HEK293T (cell line): ENCODE measurements at regions not wholly inside any gene's neighbourhood (a gene's known extent, or its start where the extent isn't known, plus 50 kb on each side); places are given as distances from the start of the nearest gene placed in this dataset.

Experiments
- CTCF ChIA-PET: fragments of 350-600 bp; formaldehyde crosslinking; extraction: SDS; loops from one replicate; lab custom pipeline; 2021; ENCODE audit warnings: antibody characterized with exemption, inconsistent platforms; lab: Yijun Ruan, JAX
- POLR2A ChIA-PET: fragments of 350-600 bp; formaldehyde crosslinking; extraction: SDS; loops from one replicate; lab custom pipeline; 2020; ENCODE audit warnings: antibody characterized with exemption, inconsistent platforms; lab: Yijun Ruan, JAX
- DNase-seq: peaks from one replicate; pipeline ENCODE4 v3.0.0; 2012; ENCODE audit warnings: mixed read lengths; ENCODE audit errors: extremely low spot score
- ARNT ChIP-seq: fragments of 450-650 bp; IDR thresholded peaks from 2 replicates; pipeline ENCODE4 v1.6.1; 2017; ENCODE audit warnings: mild to moderate bottlenecking
- BHLHE40 ChIP-seq: fragments of 450-650 bp; IDR thresholded peaks from 2 replicates; pipeline ENCODE4 v1.6.1; 2016; ENCODE audit warnings: mild to moderate bottlenecking, moderate library complexity, borderline replicate concordance
- CTBP1 ChIP-seq: fragments of 450-650 bp; IDR thresholded peaks from 2 replicates; pipeline ENCODE4 v1.6.1; 2016; ENCODE audit warnings: borderline replicate concordance
- ELF4 ChIP-seq: fragments of 450-650 bp; IDR thresholded peaks from 2 replicates; pipeline ENCODE4 v1.6.1; 2017; ENCODE audit warnings: antibody characterized with exemption
- FOXA1 ChIP-seq: fragments of 450-650 bp; IDR thresholded peaks from 2 replicates; pipeline ENCODE4 v1.6.1; 2016; ENCODE audit warnings: mild to moderate bottlenecking
- FOXK2 ChIP-seq: fragments of 450-650 bp; IDR thresholded peaks from 2 replicates; pipeline ENCODE4 v1.6.1; 2016; ENCODE audit warnings: mild to moderate bottlenecking
- FOXM1 ChIP-seq: fragments of 450-650 bp; IDR thresholded peaks from 2 replicates; pipeline ENCODE4 v1.6.1; 2017; ENCODE audit warnings: mild to moderate bottlenecking, borderline replicate concordance
- HDGF ChIP-seq: fragments of 450-650 bp; IDR thresholded peaks from 2 replicates; pipeline ENCODE4 v1.6.1; 2017; ENCODE audit warnings: antibody characterized with exemption, borderline replicate concordance
- L3MBTL2 ChIP-seq: fragments of 450-650 bp; conservative IDR thresholded peaks from 2 replicates; pipeline ENCODE4 v1.6.1; 2016; ENCODE audit warnings: mild to moderate bottlenecking
- LEF1 ChIP-seq: fragments of 450-650 bp; IDR thresholded peaks from 2 replicates; pipeline ENCODE4 v1.6.1; 2017; ENCODE audit warnings: mild to moderate bottlenecking, borderline replicate concordance
- NFRKB ChIP-seq: fragments of 450-650 bp; IDR thresholded peaks from 2 replicates; pipeline ENCODE4 v1.6.1; 2016; ENCODE audit warnings: mild to moderate bottlenecking, moderate library complexity
- PKNOX1 ChIP-seq: fragments of 450-650 bp; IDR thresholded peaks from 2 replicates; pipeline ENCODE4 v1.6.1; 2016
- SP1 ChIP-seq: fragments of 450-650 bp; IDR thresholded peaks from 2 replicates; pipeline ENCODE4 v1.6.1; 2017
- SUZ12 ChIP-seq: fragments of 450-650 bp; IDR thresholded peaks from 2 replicates; pipeline ENCODE4 v1.6.1; 2016; ENCODE audit warnings: mild to moderate bottlenecking
- TARDBP ChIP-seq: fragments of 450-650 bp; IDR thresholded peaks from 2 replicates; pipeline ENCODE4 v1.6.1; 2016
- ZNF384 ChIP-seq: fragments of 450-650 bp; IDR thresholded peaks from 2 replicates; pipeline ENCODE4 v1.6.1; 2016

- ChIA-PET POLR2A (no interaction called here), CTCF (no interaction called here)
- no peak for DNase-seq
These were observed 111.2 kb downstream of the XRCC2 start for GRCh38 chr7:152564656-152565250.

GRCh38 chr7:152556013-152556755 lies 119.8 kb downstream of the XRCC2 start:
- POLR2A ChIA-PET: no interaction called here
- TF ChIP-seq ZNF384 (no peak), TARDBP (no peak), PKNOX1 (no peak), SUZ12 (no peak), L3MBTL2 (no peak), BHLHE40 (no peak), ELF4 (no peak), HDGF (no peak), CTBP1 (no peak), LEF1 (no peak), NFRKB (no peak), FOXM1 (no peak), SP1 (no peak), FOXK2 (no peak), ARNT (no peak), FOXA1 (no peak)
- DNase-seq: no peak
- CTCF ChIA-PET: no interaction called here

More at GRCh38 chr7:152564656-152565250, 111.2 kb downstream of the XRCC2 start:
- TF ChIP-seq BHLHE40 (no peak), NFRKB (no peak), FOXA1 (no peak), HDGF (no peak), ZNF384 (no peak), FOXK2 (no peak), ARNT (no peak), LEF1 (no peak), ELF4 (no peak), SUZ12 (no peak), SP1 (no peak), TARDBP (no peak), FOXM1 (no peak), L3MBTL2 (no peak), CTBP1 (no peak), PKNOX1 (no peak)

GRCh38 chr7:152553671-152554317 lies 118.0 kb upstream of the KMT2C start:
- ChIA-PET CTCF (no interaction called here), POLR2A (no interaction called here)
- DNase-seq: no peak
- TF ChIP-seq SP1 (no peak), HDGF (no peak)

- TF ChIP-seq LEF1: no peak
- ChIA-PET POLR2A (no interaction called here), CTCF (interaction anchor here (0.8 to 0.9 kb wide), 2 partner anchors 57 to 158 kb away, joined by 3 to 4 read pairs; no protein-coding TSS in a partner anchor)
- no peak for DNase-seq
These were observed 115.7 kb upstream of the KMT2C start for GRCh38 chr7:152551304-152552036.

- TF ChIP-seq PKNOX1 (no peak), SUZ12 (no peak), SP1 (no peak), FOXK2 (no peak), CTBP1 (no peak), L3MBTL2 (no peak), BHLHE40 (no peak), ARNT (no peak), NFRKB (no peak), ELF4 (no peak), FOXM1 (no peak), FOXA1 (no peak), HDGF (no peak), LEF1 (no peak), ZNF384 (no peak), TARDBP (no peak)
- DNase-seq: no peak
- ChIA-PET POLR2A (no interaction called here), CTCF (no interaction called here)
These were observed 109.3 kb upstream of the KMT2C start for GRCh38 chr7:152544971-152545619.
